ENCODE measurements at regions not wholly inside any gene's neighbourhood (a gene's known extent, or its start where the extent isn't known, plus 50 kb on each side); places are given as distances from the start of the nearest gene placed in this dataset.

DNA sequence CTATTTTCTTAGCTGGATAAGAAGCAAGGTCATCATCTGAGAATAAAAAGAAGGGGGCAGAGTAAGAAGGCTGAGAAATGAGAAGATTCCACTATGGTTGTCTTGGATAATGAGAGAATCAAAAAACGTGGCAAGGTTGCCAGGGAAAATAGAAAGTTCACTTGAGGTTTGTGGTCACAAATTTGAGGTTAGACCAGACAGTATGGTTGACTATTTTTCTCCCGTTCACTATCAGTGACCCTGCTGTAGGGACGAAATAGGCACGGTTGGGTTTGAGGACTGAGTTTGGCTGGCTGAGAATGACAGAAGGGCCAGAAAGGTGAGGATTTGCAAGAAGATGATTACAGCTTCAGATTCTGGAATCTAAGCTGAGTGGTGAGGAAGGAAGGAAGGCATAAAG is 266.0 kb upstream of the ZNF462 start:
- no peak for DNase-seq (ENCODE audit: low spot score)
- TF ChIP-seq CTCF (IDR thresholded peaks at IDR 0.05) = no peak
- Histone ChIP-seq H3K4me1 (no peaks in the 10 kb centered on the region), H3K9me3 (no peaks in the 10 kb centered on the region), H3K27me3 (no peaks in the 10 kb centered on the region), H3K27ac (no peak overlapping the region), H3K36me3 (no peaks in the 10 kb centered on the region), H3K4me3 (no peak overlapping the region)

DNA sequence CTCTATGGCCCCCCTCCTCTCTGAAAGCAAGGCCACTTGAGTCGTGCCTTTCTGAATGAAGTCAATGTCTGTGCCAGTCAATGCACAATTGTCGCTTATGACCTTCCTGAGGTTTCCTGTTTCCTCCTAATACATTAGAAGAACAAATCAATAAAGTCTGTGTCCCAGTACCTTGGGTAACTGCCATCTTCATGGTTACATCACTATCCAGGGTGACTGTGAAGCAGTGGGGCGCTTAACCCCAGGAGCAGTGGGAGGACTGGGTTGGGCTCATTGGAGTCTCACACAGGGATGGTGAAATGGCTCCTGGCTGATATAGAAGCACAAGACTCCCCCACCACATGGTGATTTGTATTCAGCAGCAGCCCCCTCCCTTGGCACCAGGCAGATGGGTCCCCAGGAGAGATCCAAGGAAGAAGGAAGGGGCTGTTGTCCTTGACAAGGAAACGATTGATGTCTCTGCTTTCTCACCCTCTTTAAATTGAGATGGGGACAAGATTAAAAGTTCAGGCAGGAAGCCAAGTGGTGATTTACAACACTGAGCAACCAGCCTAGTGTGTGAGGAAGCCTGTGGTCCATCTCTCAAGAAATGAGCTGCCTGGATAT is 261.9 kb upstream of the ZNF462 start:
- Histone ChIP-seq H3K4me3 (no peak overlapping the region), H3K4me1 (no peaks in the 10 kb centered on the region), H3K27ac (no peak overlapping the region), H3K36me3 (no peaks in the 10 kb centered on the region), H3K9me3 (no peaks in the 10 kb centered on the region), H3K27me3 (no peaks in the 10 kb centered on the region)
- DNase-seq (ENCODE audit: low spot score) = no peak
- TF ChIP-seq CTCF (IDR thresholded peaks at IDR 0.05) = no peak

GRCh38 chr9:106602344-106602743 is 260.6 kb upstream of the ZNF462 start:
- Histone ChIP-seq H3K27me3 (no peaks in the 10 kb centered on the region), H3K36me3 (no peaks in the 10 kb centered on the region), H3K27ac (no peak overlapping the region), H3K9me3 (no peaks in the 10 kb centered on the region), H3K4me1 (no peaks in the 10 kb centered on the region), H3K4me3 (no peak overlapping the region)
- TF ChIP-seq CTCF (IDR thresholded peaks at IDR 0.05) = no peak
- no peak for DNase-seq (ENCODE audit: low spot score)

DNA sequence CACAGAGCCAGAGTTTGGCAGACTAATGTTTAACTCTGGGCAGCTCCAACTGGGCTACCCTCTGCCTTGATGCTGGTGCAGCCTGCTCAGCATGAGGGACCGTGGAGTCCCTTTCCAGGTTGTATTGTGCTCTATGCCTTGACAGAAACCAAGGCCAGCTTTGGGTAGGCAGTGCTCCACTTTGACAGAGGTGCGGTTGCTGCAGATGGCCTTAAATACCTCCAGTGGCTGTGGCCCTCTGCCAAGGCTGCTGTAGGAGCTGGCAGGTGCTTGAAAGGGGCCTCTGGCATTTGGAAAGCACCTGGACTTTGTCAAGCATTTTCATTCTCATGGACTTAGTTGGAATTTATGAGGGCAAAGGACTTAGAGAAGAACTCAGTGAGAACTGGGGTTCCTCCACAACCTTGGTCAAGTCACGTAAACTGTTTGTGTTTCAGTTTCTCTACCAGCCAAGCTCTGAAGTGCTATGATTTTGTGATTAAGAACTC is 249.7 kb upstream of the ZNF462 start:
- no peak overlapping the region for H3K4me3 ChIP-seq
- no peak overlapping the region for H3K27ac ChIP-seq
- H3K27me3 ChIP-seq = no peaks in the 10 kb centered on the region
- H3K4me1 ChIP-seq = peaks cover 0 to 8% of the 10 kb centered on the region in 2 donors
- H3K9me3 ChIP-seq = no peaks in the 10 kb centered on the region
- DNase-seq (ENCODE audit: low spot score) = no peak
- no peak for TF ChIP-seq CTCF (IDR thresholded peaks at IDR 0.05)
- H3K36me3 ChIP-seq = no peaks in the 10 kb centered on the region

DNA sequence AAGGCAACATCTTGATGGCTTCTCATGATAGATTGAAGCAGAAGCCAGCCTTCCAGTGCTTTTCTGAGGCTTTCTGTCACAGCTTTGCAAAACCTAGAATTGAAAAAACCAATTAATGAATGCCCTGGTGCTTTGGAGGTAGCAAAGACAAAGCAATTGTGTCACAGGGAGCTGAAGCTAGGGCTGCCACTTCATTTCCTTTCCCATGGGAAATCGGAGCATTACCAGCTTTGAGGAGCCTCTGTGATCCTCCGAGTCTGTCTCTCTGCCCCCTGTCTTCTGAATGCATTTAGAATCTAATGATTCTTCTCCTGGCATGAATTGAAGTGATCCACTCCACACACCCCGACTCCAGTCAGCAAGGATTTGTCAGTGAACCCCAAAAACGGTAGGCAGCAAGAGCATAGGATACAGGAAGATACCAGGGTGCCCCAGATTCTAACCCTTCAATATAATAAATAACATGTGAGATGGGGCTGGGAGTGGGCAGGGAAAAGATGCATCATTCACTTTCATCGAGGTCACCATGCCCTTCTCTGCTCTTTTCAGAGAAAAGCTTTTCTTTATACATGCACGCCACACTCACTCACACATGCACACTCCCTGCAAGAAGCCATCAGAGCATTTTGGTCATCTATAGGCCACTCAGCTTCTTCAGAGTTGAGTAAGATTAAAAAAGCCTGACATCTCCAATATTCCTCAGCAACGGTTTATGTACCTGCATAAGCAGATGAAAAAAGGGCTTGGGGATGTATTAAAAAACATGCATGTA is 247.7 kb upstream of the ZNF462 start:
- no peak for TF ChIP-seq CTCF (IDR thresholded peaks at IDR 0.05)
- no peak overlapping the region for H3K4me3 ChIP-seq
- peaks cover 0 to 8% of the 10 kb centered on the region in 2 donors for H3K4me1 ChIP-seq
- DNase-seq (ENCODE audit: low spot score) = no peak
- no peaks in the 10 kb centered on the region for H3K9me3 ChIP-seq
- H3K27ac ChIP-seq = no peak overlapping the region
- H3K36me3 ChIP-seq = no peaks in the 10 kb centered on the region
- no peaks in the 10 kb centered on the region for H3K27me3 ChIP-seq

Measured in right atrium auricular region (tissue), 2 donors.